Spleen (tissue), 7 donors: ENCODE measurements at regions not wholly inside any gene's neighbourhood (a gene's known extent, or its start where the extent isn't known, plus 50 kb on each side); places are given as distances from the start of the nearest gene placed in this dataset.

Experiments
- CTCF ChIP-seq, 11 experiments: fragments of 200-600 bp in 7 of 11; fragments of 450-650 bp in 4 of 11; sonication (generic) in 4 of 11; IDR thresholded peaks in 8 of 11; conservative IDR thresholded peaks in 3 of 11; 1 replicate in 7 of 11; 2 replicates in 4 of 11; pipeline versions ENCODE4 v1.4.0 to v1.8.0; 2016 to 2021; ENCODE audit warnings: antibody characterized with exemption in 11 of 11, inconsistent platforms in 4 of 11, mild to moderate bottlenecking in 1 of 11
- POLR2A ChIP-seq, 3 donors: fragments of 450-650 bp; IDR thresholded peaks; one replicate each; pipeline ENCODE4 v1.5.1; 2017; ENCODE audit warnings: antibody characterized with exemption in 3 of 3, mild to moderate bottlenecking in 1 of 3
- donor health status: DM: no; HTN: no; CAD: no; lungs with moderate emphysema.
- donor health status: DM: no; HTN: no; CAD: no.
- donor health status: DM: no; HTN: no; CAD: no.

GRCh38 chr9:106177216-106177615 is 482.9 kb downstream of the TMEM38B start:
- TF ChIP-seq CTCF (IDR thresholded peaks at IDR 0.05 in 8 of 11, conservative IDR thresholded peaks at IDR 0.05 in 3 of 11) = no peak
- no peak for TF ChIP-seq POLR2A (IDR thresholded peaks at IDR 0.05)
